ENCODE measurements at regions not wholly inside any gene's neighbourhood (a gene's known extent, or its start where the extent isn't known, plus 50 kb on each side); places are given as distances from the start of the nearest gene placed in this dataset.

GRCh38 chr2:129765678-129766351 is 213.7 kb upstream of the RAB6C start:
- no peak overlapping the region for H3K27ac Mint-ChIP-seq
- DNase-seq, result no peak
- H3K4me1 Mint-ChIP-seq, result no peaks in the 10 kb centered on the region
- H3K4me3 Mint-ChIP-seq, result no peak overlapping the region
- H3K36me3 Mint-ChIP-seq (ENCODE audit: low read depth), result no peaks in the 10 kb centered on the region
- H3K27me3 Mint-ChIP-seq, result no peaks in the 10 kb centered on the region
- no peaks in the 10 kb centered on the region for H3K9me3 Mint-ChIP-seq
- intact Hi-C loops (cut with micrococcal nuclease), result no loop called here

DNA sequence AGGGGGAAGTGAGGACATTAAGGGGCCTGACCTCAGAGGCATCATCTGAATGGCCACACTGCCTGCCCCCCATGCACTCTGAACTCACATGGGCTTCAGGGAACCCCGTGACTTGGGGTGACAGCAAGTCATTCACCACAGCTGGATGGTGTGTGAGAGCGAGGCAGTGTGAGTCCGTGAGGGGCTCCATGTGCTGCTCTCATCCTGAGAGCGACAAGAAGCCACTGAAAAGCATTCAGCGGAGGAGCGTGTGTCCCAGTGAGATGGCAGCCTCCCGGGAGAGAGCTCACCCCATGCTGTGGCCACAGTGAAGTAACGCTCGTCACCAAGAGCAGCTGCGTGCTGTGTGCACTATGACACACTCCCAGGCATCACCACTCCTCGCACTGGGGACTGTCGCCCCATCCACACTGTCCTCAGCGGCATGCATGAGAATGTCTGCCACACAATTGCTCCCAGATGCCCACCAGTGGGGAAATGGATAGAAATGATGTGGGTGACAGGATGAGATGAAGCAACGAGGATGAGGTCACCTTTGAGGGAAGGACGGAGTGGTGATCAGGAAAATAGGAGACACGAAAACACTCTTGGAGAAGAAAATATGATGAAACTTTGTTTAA is 213.0 kb upstream of the RAB6C start:
- Mint-ChIP-seq H3K27me3 (no peaks in the 10 kb centered on the region), H3K36me3 (ENCODE audit: low read depth) (no peaks in the 10 kb centered on the region), H3K4me3 (no peak overlapping the region), H3K9me3 (no peaks in the 10 kb centered on the region), H3K4me1 (no peaks in the 10 kb centered on the region), H3K27ac (no peak overlapping the region)
- intact Hi-C loops (cut with micrococcal nuclease), result no loop called here
- no peak for DNase-seq

DNA sequence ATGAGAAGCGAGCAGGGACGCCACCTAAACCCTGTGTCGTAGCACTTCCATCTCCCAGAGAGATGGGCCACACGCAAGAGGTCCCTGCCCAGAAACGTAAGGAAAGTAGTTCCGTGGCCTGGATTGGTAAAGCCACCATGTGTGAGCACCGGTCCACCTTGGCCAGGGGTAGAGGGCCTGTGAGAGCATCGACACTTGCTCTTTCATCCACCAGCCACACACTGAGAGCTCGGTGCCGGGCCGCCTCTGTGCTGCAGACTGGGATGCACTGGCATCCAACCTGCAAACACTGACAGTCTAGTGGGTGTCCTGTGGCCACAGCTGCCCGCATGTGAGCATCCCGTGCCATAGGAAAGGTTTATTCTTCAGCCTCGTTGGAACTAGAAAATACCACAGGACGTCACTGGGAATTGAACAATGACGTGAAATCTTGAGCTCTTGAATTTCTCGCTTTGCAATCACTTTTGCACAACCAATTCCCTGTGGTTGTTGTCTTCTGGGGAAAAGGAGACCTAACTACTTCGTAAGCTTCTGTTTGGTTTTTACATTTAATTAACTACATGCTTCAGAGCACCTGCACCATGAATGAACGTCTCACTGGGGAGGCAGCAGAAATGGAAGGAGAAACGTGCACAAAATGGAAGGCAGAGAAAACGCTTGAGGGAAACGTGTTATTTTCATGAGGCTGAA is 212.0 kb upstream of the RAB6C start:
- H3K27ac Mint-ChIP-seq, result no peak overlapping the region
- no peaks in the 10 kb centered on the region for H3K4me1 Mint-ChIP-seq
- no peaks in the 10 kb centered on the region for H3K9me3 Mint-ChIP-seq
- intact Hi-C loops (cut with micrococcal nuclease), result no loop called here
- no peak for DNase-seq
- no peak overlapping the region for H3K4me3 Mint-ChIP-seq
- no peaks in the 10 kb centered on the region for H3K36me3 Mint-ChIP-seq (ENCODE audit: low read depth)
- H3K27me3 Mint-ChIP-seq, result no peaks in the 10 kb centered on the region

DNA sequence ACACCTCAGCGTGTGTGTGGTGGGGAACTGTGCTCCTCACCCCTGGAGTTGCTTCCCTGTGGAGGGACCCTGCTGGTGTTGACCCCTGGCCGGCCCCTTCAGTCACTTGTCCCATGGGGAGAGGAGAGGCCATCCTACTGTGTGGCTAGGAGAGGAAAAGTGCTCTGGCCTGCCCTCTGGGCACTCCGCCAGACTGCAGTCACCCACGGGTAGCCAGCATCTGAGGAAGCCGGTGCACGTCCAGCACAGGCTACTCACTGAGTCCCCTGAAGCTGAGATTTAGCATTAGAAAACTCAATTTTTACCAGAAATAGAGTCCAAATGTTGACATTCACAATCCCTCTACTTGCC is 211.5 kb upstream of the RAB6C start:
- no peaks in the 10 kb centered on the region for H3K4me1 Mint-ChIP-seq
- H3K27ac Mint-ChIP-seq, result no peak overlapping the region
- H3K4me3 Mint-ChIP-seq, result no peak overlapping the region
- no peaks in the 10 kb centered on the region for H3K36me3 Mint-ChIP-seq (ENCODE audit: low read depth)
- no peaks in the 10 kb centered on the region for H3K27me3 Mint-ChIP-seq
- H3K9me3 Mint-ChIP-seq, result no peaks in the 10 kb centered on the region
- no peak for DNase-seq
- intact Hi-C loops (cut with micrococcal nuclease), result no loop called here

- intact Hi-C loops (cut with micrococcal nuclease), result no loop called here
- H3K4me1 Mint-ChIP-seq, result no peaks in the 10 kb centered on the region
- H3K36me3 Mint-ChIP-seq (ENCODE audit: low read depth), result no peaks in the 10 kb centered on the region
- H3K4me3 Mint-ChIP-seq, result no peak overlapping the region
- DNase-seq, result no peak
- H3K27me3 Mint-ChIP-seq, result no peaks in the 10 kb centered on the region
- H3K27ac Mint-ChIP-seq, result no peak overlapping the region
- no peaks in the 10 kb centered on the region for H3K9me3 Mint-ChIP-seq
Observed at GRCh38 chr2:129768485-129769184, 210.8 kb upstream of the RAB6C start.

DNA sequence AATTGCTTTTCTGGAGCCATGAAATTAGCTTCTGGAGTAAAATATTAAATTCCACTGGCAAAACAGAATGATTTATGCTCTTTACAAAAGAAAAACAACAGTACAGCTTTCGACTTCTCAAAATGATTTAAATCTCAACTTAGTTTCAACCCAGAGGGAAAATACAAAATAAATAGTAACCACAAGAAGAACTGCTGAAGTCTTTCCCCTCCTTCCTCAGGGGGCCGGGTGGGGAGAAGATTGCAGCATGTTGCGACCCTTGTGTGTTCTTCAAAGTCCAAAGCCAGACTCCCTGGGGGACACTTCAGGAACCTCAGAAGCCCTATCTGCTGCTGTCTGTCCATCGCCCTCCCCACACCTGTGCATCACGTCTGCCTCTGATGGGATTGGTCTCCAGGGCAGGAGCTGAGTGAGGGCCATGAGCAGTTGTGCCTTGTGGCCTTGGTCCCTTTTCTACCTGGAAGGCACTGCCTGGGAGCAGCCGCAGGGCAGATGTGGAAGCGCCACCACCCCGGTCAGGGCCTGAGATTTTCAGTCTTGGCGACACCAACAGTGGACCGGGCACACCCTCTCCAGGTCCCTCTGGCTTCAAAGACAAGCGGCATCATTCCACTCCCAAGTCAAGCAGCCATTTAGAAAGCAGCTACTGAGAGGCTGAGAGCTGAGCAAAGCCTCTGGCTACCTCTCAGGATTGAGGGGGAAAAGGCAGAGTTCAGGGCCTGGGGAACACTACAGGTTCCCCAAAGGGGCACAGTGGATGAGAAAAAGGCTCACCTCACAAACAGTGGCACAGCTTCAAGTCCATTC is 210.1 kb upstream of the RAB6C start:
- H3K4me3 Mint-ChIP-seq, result no peak overlapping the region
- H3K27ac Mint-ChIP-seq, result no peak overlapping the region
- DNase-seq, result no peak
- no peaks in the 10 kb centered on the region for H3K4me1 Mint-ChIP-seq
- no peaks in the 10 kb centered on the region for H3K36me3 Mint-ChIP-seq (ENCODE audit: low read depth)
- intact Hi-C loops (cut with micrococcal nuclease), result no loop called here
- no peaks in the 10 kb centered on the region for H3K27me3 Mint-ChIP-seq
- H3K9me3 Mint-ChIP-seq, result no peaks in the 10 kb centered on the region

DNA sequence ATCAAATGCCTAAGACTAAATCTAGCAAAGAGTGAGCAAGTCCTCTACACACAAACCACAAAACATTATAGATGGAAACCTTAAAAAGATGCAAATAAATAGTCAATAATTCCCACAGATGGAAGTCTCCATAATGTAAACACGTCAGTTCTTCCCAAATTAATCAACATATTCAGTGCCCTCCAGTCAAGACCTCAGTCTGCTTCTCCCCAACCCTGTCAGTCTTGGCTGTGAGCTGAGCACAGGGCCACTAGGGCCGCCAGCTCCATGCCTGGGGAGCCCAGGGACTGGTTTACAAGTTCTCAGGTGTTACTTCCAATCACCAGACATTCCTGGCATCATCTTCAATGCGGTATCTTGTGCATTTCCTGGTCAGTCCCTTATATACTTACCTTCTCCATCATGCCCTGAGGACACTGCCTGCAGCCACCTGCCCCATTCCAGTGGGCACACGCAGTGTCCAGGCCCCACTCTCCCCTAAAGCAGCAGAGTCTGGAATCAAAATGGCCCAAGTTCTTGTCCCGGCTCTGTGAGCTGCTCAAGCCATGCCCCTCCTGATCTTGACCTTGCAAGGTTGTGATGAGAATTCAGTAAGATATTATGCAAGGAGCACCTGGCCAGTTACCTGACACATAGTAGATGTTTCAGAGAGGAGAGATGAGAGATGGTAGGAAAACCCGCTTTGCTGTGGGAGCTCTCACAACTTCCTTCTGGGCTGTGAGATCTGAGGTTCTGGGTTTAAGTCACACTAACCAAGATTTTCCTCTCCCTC is 207.9 kb upstream of the RAB6C start:
- Mint-ChIP-seq H3K4me3 (no peak overlapping the region), H3K27ac (no peak overlapping the region), H3K27me3 (no peaks in the 10 kb centered on the region), H3K9me3 (no peaks in the 10 kb centered on the region), H3K36me3 (ENCODE audit: low read depth) (no peaks in the 10 kb centered on the region), H3K4me1 (no peaks in the 10 kb centered on the region)
- intact Hi-C loops (cut with micrococcal nuclease), result no loop called here
- no peak for DNase-seq

DNA sequence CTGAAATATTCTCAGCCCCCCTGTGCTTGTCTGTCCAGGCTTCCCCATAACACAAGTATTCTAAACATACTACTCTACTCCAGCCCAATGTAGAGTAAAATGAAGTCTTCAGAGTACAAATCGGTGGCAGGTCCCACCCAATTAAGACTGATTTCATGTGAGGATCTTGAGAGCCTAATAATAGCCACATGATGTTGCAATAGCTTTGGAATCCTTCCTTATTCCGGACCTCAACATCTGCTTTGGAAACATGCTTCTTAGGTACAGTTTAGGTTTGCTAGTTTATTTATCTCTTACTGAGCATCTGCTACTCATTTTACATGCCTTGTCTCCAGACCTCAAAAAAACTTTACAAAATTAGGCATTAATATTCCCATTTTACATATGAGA is 207.3 kb upstream of the RAB6C start:
- no peak overlapping the region for H3K27ac Mint-ChIP-seq
- no peaks in the 10 kb centered on the region for H3K9me3 Mint-ChIP-seq
- H3K4me3 Mint-ChIP-seq, result no peak overlapping the region
- intact Hi-C loops (cut with micrococcal nuclease), result no loop called here
- no peak for DNase-seq
- H3K27me3 Mint-ChIP-seq, result no peaks in the 10 kb centered on the region
- H3K36me3 Mint-ChIP-seq (ENCODE audit: low read depth), result no peaks in the 10 kb centered on the region
- no peaks in the 10 kb centered on the region for H3K4me1 Mint-ChIP-seq

DNA sequence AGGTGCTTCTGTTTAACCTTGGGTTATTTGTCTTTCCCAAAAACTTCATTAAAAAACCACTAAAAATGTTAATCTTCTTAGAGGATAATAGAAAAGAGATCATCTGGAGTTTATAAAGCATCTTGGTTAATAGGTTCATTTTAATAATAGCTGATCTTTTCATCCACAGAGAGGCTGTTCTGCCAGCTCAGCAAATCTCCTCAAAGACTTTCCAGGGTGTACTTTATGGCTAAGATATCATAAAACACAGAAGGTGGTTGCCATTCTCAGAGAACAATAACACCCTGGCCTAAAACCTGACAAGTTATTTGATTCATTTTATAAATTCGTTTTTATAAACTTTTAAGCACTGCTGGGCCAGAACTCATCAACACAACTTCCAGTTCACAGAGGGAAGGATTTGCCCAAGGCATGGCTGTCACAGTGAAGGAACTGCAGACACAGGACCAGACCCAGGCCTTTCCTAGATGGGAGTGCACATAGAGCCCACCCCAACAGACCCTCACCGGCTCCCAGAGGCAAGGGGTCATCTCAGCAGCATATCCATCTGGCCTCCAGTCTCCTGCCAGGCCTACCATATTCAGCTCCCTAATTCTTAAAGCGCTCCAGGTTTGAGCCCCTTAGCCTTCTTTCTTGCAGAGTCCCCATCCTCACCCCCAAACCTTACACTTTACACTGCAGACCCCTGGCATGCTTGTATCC is 203.4 kb upstream of the RAB6C start:
- Mint-ChIP-seq H3K27me3 (no peaks in the 10 kb centered on the region), H3K27ac (no peak overlapping the region), H3K9me3 (no peaks in the 10 kb centered on the region), H3K4me3 (no peak overlapping the region), H3K4me1 (no peaks in the 10 kb centered on the region), H3K36me3 (ENCODE audit: low read depth) (no peaks in the 10 kb centered on the region)
- intact Hi-C loops (cut with micrococcal nuclease), result no loop called here
- no peak for DNase-seq

- H3K36me3 Mint-ChIP-seq (ENCODE audit: low read depth), result no peaks in the 10 kb centered on the region
- no peaks in the 10 kb centered on the region for H3K4me1 Mint-ChIP-seq
- peaks cover 2% of the 10 kb centered on the region for H3K27me3 Mint-ChIP-seq
- intact Hi-C loops (cut with micrococcal nuclease), result no loop called here
- no peaks in the 10 kb centered on the region for H3K9me3 Mint-ChIP-seq
- no peak for DNase-seq
- no peak overlapping the region for H3K4me3 Mint-ChIP-seq
- no peak overlapping the region for H3K27ac Mint-ChIP-seq
Observed at GRCh38 chr2:129777146-129777545, 202.3 kb upstream of the RAB6C start.

DNA sequence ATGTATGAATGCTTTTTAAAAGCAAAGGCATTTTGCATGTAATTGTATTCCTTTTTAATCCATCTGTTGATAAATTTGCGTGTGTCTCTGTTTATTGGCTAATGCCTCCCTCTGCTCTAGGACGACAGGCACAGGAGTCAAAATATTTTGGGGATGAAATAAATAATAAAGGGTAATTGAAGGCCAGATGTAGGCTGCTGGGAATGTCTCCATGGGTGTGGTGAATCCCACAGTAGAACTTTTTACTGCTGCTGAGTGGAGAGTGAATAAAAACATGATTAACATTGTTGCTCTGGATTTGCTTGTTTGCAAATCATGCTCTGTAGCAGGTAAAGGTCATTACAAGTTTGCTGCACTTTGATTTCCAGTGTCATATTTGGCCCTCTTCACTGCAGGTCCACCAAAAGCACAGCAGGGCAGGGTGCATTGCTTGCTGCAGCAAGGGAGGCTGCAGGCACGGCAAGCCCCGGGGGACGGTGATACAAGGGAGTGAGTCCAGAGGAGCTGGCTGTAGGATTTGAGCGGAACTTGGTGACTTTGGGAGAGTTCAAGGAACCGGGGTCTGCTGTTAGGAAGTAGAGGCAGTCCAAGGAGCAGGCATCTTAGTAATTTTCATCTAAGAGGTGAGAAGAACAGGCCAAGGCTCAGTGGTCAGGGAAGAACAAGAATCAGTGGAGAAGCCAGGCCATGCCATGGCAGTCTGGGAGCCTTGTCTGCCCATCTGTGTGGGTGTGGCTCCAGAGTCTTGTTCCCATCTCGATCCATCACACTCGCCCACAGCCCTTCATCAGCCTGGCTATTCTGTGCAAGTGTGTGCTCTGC is 201.5 kb upstream of the RAB6C start:
- no peak overlapping the region for H3K4me3 Mint-ChIP-seq
- intact Hi-C loops (cut with micrococcal nuclease), result no loop called here
- no peak overlapping the region for H3K27ac Mint-ChIP-seq
- no peaks in the 10 kb centered on the region for H3K36me3 Mint-ChIP-seq (ENCODE audit: low read depth)
- no peak for DNase-seq
- no peaks in the 10 kb centered on the region for H3K4me1 Mint-ChIP-seq
- H3K27me3 Mint-ChIP-seq, result peaks cover 2% of the 10 kb centered on the region
- no peaks in the 10 kb centered on the region for H3K9me3 Mint-ChIP-seq

DNA sequence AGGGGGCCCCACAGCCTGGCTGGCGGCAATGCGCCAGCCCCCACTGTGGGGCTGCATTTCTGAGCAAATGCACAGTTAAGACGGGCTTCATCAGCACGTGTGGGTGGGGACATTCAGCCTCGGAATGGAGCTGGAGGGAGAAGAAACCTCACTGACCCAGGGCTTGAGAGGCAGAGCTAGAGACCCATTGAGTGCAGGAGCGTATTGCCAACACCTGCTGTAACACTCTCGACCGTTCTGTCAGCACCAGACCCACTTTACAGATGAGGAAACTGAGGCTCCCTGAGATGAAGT is 200.9 kb upstream of the RAB6C start:
- intact Hi-C loops (cut with micrococcal nuclease), result no loop called here
- no peaks in the 10 kb centered on the region for H3K4me1 Mint-ChIP-seq

More for the DNA sequence above, 200.9 kb upstream of the RAB6C start:
- no peak for DNase-seq
- no peak overlapping the region for H3K27ac Mint-ChIP-seq
- H3K27me3 Mint-ChIP-seq, result peaks cover 2% of the 10 kb centered on the region
- no peaks in the 10 kb centered on the region for H3K36me3 Mint-ChIP-seq (ENCODE audit: low read depth)
- no peak overlapping the region for H3K4me3 Mint-ChIP-seq
- no peaks in the 10 kb centered on the region for H3K9me3 Mint-ChIP-seq
